Immature natural killer cell (primary cell): ENCODE measurements at regions not wholly inside any gene's neighbourhood (a gene's known extent, or its start where the extent isn't known, plus 50 kb on each side); places are given as distances from the start of the nearest gene placed in this dataset.
A peak's percentile ranks its signal among the peaks of the same experiment; 100 is the strongest.

Source experiments
- DNase-seq, 3 donors: peaks; one replicate each; pipeline ENCODE4 v3.0.0; 2022; ENCODE audit warnings: mixed read lengths in 1 of 3
- H3K27ac Mint-ChIP-seq, 6 donors: one replicate each; pipeline ENCODE4 v1.8.0; 2020; ENCODE audit warnings: mixed read lengths in 6 of 6, mild to moderate bottlenecking in 5 of 6, inconsistent platforms in 4 of 6, moderate library complexity in 3 of 6
- H3K27me3 Mint-ChIP-seq, 3 donors: one replicate each; pipeline ENCODE4 v1.8.0; 2020 to 2021; ENCODE audit warnings: low read depth in 3 of 3, mild to moderate bottlenecking in 3 of 3, mixed read lengths in 3 of 3, moderate library complexity in 3 of 3, inconsistent platforms in 1 of 3
- H3K36me3 Mint-ChIP-seq, 3 donors: one replicate each; pipeline ENCODE4 v1.8.0; 2020; ENCODE audit warnings: mixed read lengths in 3 of 3, inconsistent platforms in 2 of 3, mild to moderate bottlenecking in 2 of 3
- H3K4me1 Mint-ChIP-seq, 2 donors: one replicate each; pipeline ENCODE4 v1.8.0; 2020; ENCODE audit warnings: inconsistent platforms in 2 of 2, mild to moderate bottlenecking in 2 of 2, mixed read lengths in 2 of 2, moderate library complexity in 1 of 2
- H3K4me3 Mint-ChIP-seq, 5 donors: one replicate each; pipeline ENCODE4 v1.8.0; 2020; ENCODE audit warnings: mild to moderate bottlenecking in 5 of 5, mixed read lengths in 5 of 5, inconsistent platforms in 3 of 5, moderate library complexity in 3 of 5
- H3K9me3 Mint-ChIP-seq, 6 donors: one replicate each; pipeline ENCODE4 v1.8.0; 2020; ENCODE audit warnings: mild to moderate bottlenecking in 6 of 6, mixed read lengths in 6 of 6, inconsistent platforms in 4 of 6, moderate library complexity in 3 of 6

- Mint-ChIP-seq H3K27me3 (peaks cover 0 to 3% (median 0%) of the 10 kb centered on the region in 3 donors), H3K36me3 (no peaks in the 10 kb centered on the region), H3K9me3 (peaks cover 0 to 1% (median 0%) of the 10 kb centered on the region in 6 donors), H3K4me3 (no peak overlapping the region), H3K4me1 (no peaks in the 10 kb centered on the region), H3K27ac (no peak overlapping the region)
- DNase-seq = no peak
These were observed 244.8 kb upstream of the NR4A3 start for GRCh38 chr9:99576876-99577275.

- Mint-ChIP-seq H3K9me3 (no peaks in the 10 kb centered on the region), H3K27ac (no peak overlapping the region), H3K4me1 (no peaks in the 10 kb centered on the region), H3K27me3 (peaks cover 0 to 3% (median 0%) of the 10 kb centered on the region in 3 donors), H3K4me3 (no peak overlapping the region), H3K36me3 (no peaks in the 10 kb centered on the region)
- no peak for DNase-seq
These were observed 244.3 kb upstream of the NR4A3 start for GRCh38 chr9:99577351-99577750.

GRCh38 chr9:99578666-99579065, 243.0 kb upstream of the NR4A3 start:
- no peaks in the 10 kb centered on the region for H3K9me3 Mint-ChIP-seq

GRCh38 chr9:99579964-99580363, 241.7 kb upstream of the NR4A3 start:
- Mint-ChIP-seq H3K4me3 (no peak overlapping the region), H3K9me3 (no peaks in the 10 kb centered on the region), H3K36me3 (peaks cover 0 to 3% (median 0%) of the 10 kb centered on the region in 3 donors), H3K4me1 (no peaks in the 10 kb centered on the region), H3K27me3 (peaks cover 0 to 6% (median 4%) of the 10 kb centered on the region in 3 donors), H3K27ac (no peak overlapping the region)
- no peak for DNase-seq

More at GRCh38 chr9:99578666-99579065, 243.0 kb upstream of the NR4A3 start:
- Mint-ChIP-seq H3K4me3 (no peak overlapping the region), H3K27ac (no peak overlapping the region), H3K27me3 (peaks cover 0 to 6% (median 0%) of the 10 kb centered on the region in 3 donors), H3K36me3 (peaks cover 0 to 3% (median 0%) of the 10 kb centered on the region in 3 donors), H3K4me1 (no peaks in the 10 kb centered on the region)
- DNase-seq = no peak

GRCh38 chr9:99582814-99583213, 238.9 kb upstream of the NR4A3 start:
- no peak overlapping the region for H3K27ac Mint-ChIP-seq
- DNase-seq = no peak
- H3K27me3 Mint-ChIP-seq = peaks cover 2 to 6% (median 4%) of the 10 kb centered on the region in 3 donors
- H3K4me1 Mint-ChIP-seq = no peaks in the 10 kb centered on the region
- H3K36me3 Mint-ChIP-seq = peaks cover 0 to 3% (median 0%) of the 10 kb centered on the region in 3 donors
- no peak overlapping the region for H3K4me3 Mint-ChIP-seq
- H3K9me3 Mint-ChIP-seq = no peaks in the 10 kb centered on the region

GRCh38 chr9:99588299-99588698, 233.4 kb upstream of the NR4A3 start:
- no peaks in the 10 kb centered on the region for H3K9me3 Mint-ChIP-seq

GRCh38 chr9:99588747-99589146, 232.9 kb upstream of the NR4A3 start:
- H3K4me1 Mint-ChIP-seq = no peaks in the 10 kb centered on the region
- peaks cover 2 to 6% (median 4%) of the 10 kb centered on the region in 3 donors for H3K27me3 Mint-ChIP-seq
- no peaks in the 10 kb centered on the region for H3K36me3 Mint-ChIP-seq
- no peak overlapping the region for H3K4me3 Mint-ChIP-seq
- no peak overlapping the region for H3K27ac Mint-ChIP-seq
- DNase-seq = no peak
- H3K9me3 Mint-ChIP-seq = no peaks in the 10 kb centered on the region

More at GRCh38 chr9:99588299-99588698, 233.4 kb upstream of the NR4A3 start:
- Mint-ChIP-seq H3K4me1 (no peaks in the 10 kb centered on the region), H3K36me3 (peaks cover 0 to 3% (median 0%) of the 10 kb centered on the region in 3 donors), H3K27ac (no peak overlapping the region), H3K4me3 (no peak overlapping the region), H3K27me3 (peaks cover 4 to 6% (median 5%) of the 10 kb centered on the region in 3 donors)
- DNase-seq = no peak

GRCh38 chr9:99590410-99590809, 231.3 kb upstream of the NR4A3 start:
- no peak for DNase-seq
- Mint-ChIP-seq H3K4me3 (no peak overlapping the region), H3K9me3 (no peaks in the 10 kb centered on the region), H3K36me3 (no peaks in the 10 kb centered on the region), H3K27ac (peak overlapping the region in 2 of 6 donors; percentile 8 to 32), H3K27me3 (peaks cover 0 to 6% (median 2%) of the 10 kb centered on the region in 3 donors), H3K4me1 (no peaks in the 10 kb centered on the region)

GRCh38 chr9:99590840-99591239, 230.8 kb upstream of the NR4A3 start:
- Mint-ChIP-seq H3K27ac (peak overlapping the region in 2 of 6 donors; percentile 8 to 32), H3K4me3 (no peak overlapping the region)

GRCh38 chr9:99591770-99592169, 229.9 kb upstream of the NR4A3 start:
- Mint-ChIP-seq H3K27ac (no peak overlapping the region), H3K9me3 (no peaks in the 10 kb centered on the region), H3K36me3 (no peaks in the 10 kb centered on the region), H3K27me3 (peaks cover 0 to 6% (median 3%) of the 10 kb centered on the region in 3 donors), H3K4me1 (no peaks in the 10 kb centered on the region), H3K4me3 (no peak overlapping the region)
- no peak for DNase-seq

More at GRCh38 chr9:99590840-99591239, 230.8 kb upstream of the NR4A3 start:
- Mint-ChIP-seq H3K4me1 (no peaks in the 10 kb centered on the region), H3K27me3 (peaks cover 0 to 8% (median 3%) of the 10 kb centered on the region in 3 donors), H3K9me3 (no peaks in the 10 kb centered on the region), H3K36me3 (no peaks in the 10 kb centered on the region)
- no peak for DNase-seq

GRCh38 chr9:99592834-99593574, 228.7 kb upstream of the NR4A3 start:
- Mint-ChIP-seq H3K27ac (no peak overlapping the region), H3K4me3 (no peak overlapping the region), H3K36me3 (no peaks in the 10 kb centered on the region), H3K27me3 (peaks cover 0 to 9% (median 3%) of the 10 kb centered on the region in 3 donors), H3K9me3 (no peaks in the 10 kb centered on the region), H3K4me1 (no peaks in the 10 kb centered on the region)
- no peak for DNase-seq

GRCh38 chr9:99593610-99594009, 228.1 kb upstream of the NR4A3 start:
- DNase-seq = no peak
- Mint-ChIP-seq H3K27me3 (peaks cover 0 to 9% (median 2%) of the 10 kb centered on the region in 3 donors), H3K9me3 (no peaks in the 10 kb centered on the region), H3K27ac (no peak overlapping the region), H3K4me1 (no peaks in the 10 kb centered on the region), H3K4me3 (no peak overlapping the region), H3K36me3 (no peaks in the 10 kb centered on the region)

- H3K4me1 Mint-ChIP-seq = no peaks in the 10 kb centered on the region
- no peak for DNase-seq
- H3K27me3 Mint-ChIP-seq = peaks cover 0 to 5% (median 2%) of the 10 kb centered on the region in 3 donors
- H3K27ac Mint-ChIP-seq = no peak overlapping the region
- no peak overlapping the region for H3K4me3 Mint-ChIP-seq
- H3K9me3 Mint-ChIP-seq = no peaks in the 10 kb centered on the region
- H3K36me3 Mint-ChIP-seq = no peaks in the 10 kb centered on the region
These were observed 227.5 kb upstream of the NR4A3 start for GRCh38 chr9:99594056-99594780.

GRCh38 chr9:99595796-99596195, 225.9 kb upstream of the NR4A3 start:
- H3K9me3 Mint-ChIP-seq = no peaks in the 10 kb centered on the region
- DNase-seq = no peak
- no peaks in the 10 kb centered on the region for H3K4me1 Mint-ChIP-seq
- H3K27ac Mint-ChIP-seq = peak overlapping the region in 1 of 6 donors; percentile 39
- no peak overlapping the region for H3K4me3 Mint-ChIP-seq
- peaks cover 2 to 5% (median 3%) of the 10 kb centered on the region in 3 donors for H3K27me3 Mint-ChIP-seq
- H3K36me3 Mint-ChIP-seq = no peaks in the 10 kb centered on the region
